Liver (tissue), 8 donors: ENCODE measurements at regions not wholly inside any gene's neighbourhood (a gene's known extent, or its start where the extent isn't known, plus 50 kb on each side); places are given as distances from the start of the nearest gene placed in this dataset.

Experiments used
- DNase-seq: peaks from one replicate; pipeline ENCODE4 v3.0.0-alpha.2; 2017; ENCODE audit warnings: low spot score
- H3K27ac ChIP-seq, 2 donors: one replicate each; pipeline ENCODE4 v1.7.0; 2013; ENCODE audit warnings: inconsistent platforms in 2 of 2, low read length in 2 of 2, control low read depth in 1 of 2, low read depth in 1 of 2, mild to moderate bottlenecking in 1 of 2
- H3K27me3 ChIP-seq, 4 donors: one replicate each; pipeline versions ENCODE4 v1.6.1 to v1.7.0; 2013; ENCODE audit warnings: low read length in 3 of 4, inconsistent platforms in 1 of 4, mild to moderate bottlenecking in 1 of 4, moderate library complexity in 1 of 4; ENCODE audit not compliant: control insufficient read depth in 4 of 4, insufficient read depth in 4 of 4
- H3K36me3 ChIP-seq, 4 donors: one replicate each; pipeline versions ENCODE4 v1.6.1 to v1.7.0; 2013; ENCODE audit warnings: low read length in 3 of 4, mild to moderate bottlenecking in 3 of 4, low read depth in 1 of 4, moderate library complexity in 1 of 4; ENCODE audit not compliant: control insufficient read depth in 4 of 4, insufficient read depth in 3 of 4
- H3K4me1 ChIP-seq, 4 donors: one replicate each; pipeline versions ENCODE4 v1.6.1 to v1.7.0; 2013; ENCODE audit warnings: low read length in 3 of 4, mild to moderate bottlenecking in 3 of 4, moderate library complexity in 1 of 4; ENCODE audit not compliant: control insufficient read depth in 4 of 4, insufficient read depth in 4 of 4
- H3K4me3 ChIP-seq, 3 donors: one replicate each; pipeline versions ENCODE4 v1.6.1 to v1.7.0; 2013; ENCODE audit warnings: low read length in 3 of 3, control low read depth in 1 of 3, low read depth in 1 of 3, mild to moderate bottlenecking in 1 of 3
- H3K9ac ChIP-seq, 2 donors: one replicate each; pipeline ENCODE4 v1.7.0; 2013; ENCODE audit warnings: low read length in 2 of 2, mild to moderate bottlenecking in 2 of 2, moderate library complexity in 2 of 2, control low read depth in 1 of 2, low read depth in 1 of 2
- H3K9me3 ChIP-seq, 4 donors: one replicate each; pipeline versions ENCODE4 v1.6.1 to v1.7.0; 2013; ENCODE audit warnings: low read length in 3 of 4; ENCODE audit not compliant: control insufficient read depth in 4 of 4
- ATF3 ChIP-seq: IDR thresholded peaks from 2 replicates; pipeline ENCODE4 v1.6.1; 2016; ENCODE audit warnings: antibody characterized with exemption
- CTCF ChIP-seq: fragments of 150-350 bp; IDR thresholded peaks from 2 replicates; pipeline ENCODE4 v1.5.1; 2017; ENCODE audit warnings: improper control_type of control experiment, low read depth, low read length; ENCODE audit not compliant: missing input control
- EGR1 ChIP-seq, 2 donors: IDR thresholded peaks; 2 replicates each; pipeline ENCODE4 v1.6.1; 2016 to 2018; ENCODE audit warnings: antibody characterized with exemption in 2 of 2, low read depth in 2 of 2
- FOXA1 ChIP-seq: IDR thresholded peaks from 2 replicates; pipeline ENCODE4 v1.6.1; 2016; ENCODE audit warnings: antibody characterized with exemption
- FOXA2 ChIP-seq: IDR thresholded peaks from 2 replicates; pipeline ENCODE4 v1.6.1; 2016; ENCODE audit warnings: antibody characterized with exemption
- GABPA ChIP-seq, 2 donors: IDR thresholded peaks in 1 of 2; conservative IDR thresholded peaks in 1 of 2; 2 replicates each; pipeline ENCODE4 v1.6.1; 2016; ENCODE audit warnings: antibody characterized with exemption in 2 of 2, mild to moderate bottlenecking in 1 of 2, moderate library complexity in 1 of 2
- HNF4A ChIP-seq, 2 donors: conservative IDR thresholded peaks; 2 replicates each; pipeline ENCODE4 v1.6.1; 2016; ENCODE audit warnings: antibody characterized with exemption in 2 of 2, mild to moderate bottlenecking in 2 of 2
- HNF4G ChIP-seq: IDR thresholded peaks from 2 replicates; pipeline ENCODE4 v1.6.1; 2016; ENCODE audit warnings: antibody characterized with exemption
- JUND ChIP-seq, 2 donors: IDR thresholded peaks; 2 replicates each; pipeline ENCODE4 v1.6.1; 2016; ENCODE audit warnings: antibody characterized with exemption in 2 of 2
- MAX ChIP-seq: IDR thresholded peaks from 2 replicates; pipeline ENCODE4 v1.6.1; 2016; ENCODE audit warnings: antibody characterized with exemption
- NR2F2 ChIP-seq: IDR thresholded peaks from 2 replicates; pipeline ENCODE4 v1.6.1; 2016; ENCODE audit warnings: antibody characterized with exemption
- RAD21 ChIP-seq, 2 donors: IDR thresholded peaks; 2 replicates each; pipeline ENCODE4 v1.6.1; 2016; ENCODE audit warnings: antibody characterized with exemption in 2 of 2, mild to moderate bottlenecking in 2 of 2
- REST ChIP-seq: IDR thresholded peaks from 2 replicates; pipeline ENCODE4 v1.6.1; 2016; ENCODE audit warnings: antibody characterized with exemption, mild to moderate bottlenecking
- RXRA ChIP-seq, 2 donors: IDR thresholded peaks; 2 replicates each; pipeline ENCODE4 v1.6.1; 2017 to 2018; ENCODE audit warnings: antibody characterized with exemption in 2 of 2, mild to moderate bottlenecking in 1 of 2
- SP1 ChIP-seq: IDR thresholded peaks from 2 replicates; pipeline ENCODE4 v1.6.1; 2018; ENCODE audit warnings: antibody characterized with exemption, mild to moderate bottlenecking
- TAF1 ChIP-seq: conservative IDR thresholded peaks from 2 replicates; pipeline ENCODE4 v1.6.1; 2016; ENCODE audit warnings: antibody characterized with exemption, mild to moderate bottlenecking
- YY1 ChIP-seq: IDR thresholded peaks from 2 replicates; pipeline ENCODE4 v1.6.1; 2016; ENCODE audit warnings: antibody characterized with exemption, mild to moderate bottlenecking
- ZBTB33 ChIP-seq: IDR thresholded peaks from 2 replicates; pipeline ENCODE4 v1.6.1; 2016; ENCODE audit warnings: antibody characterized with exemption
- WGBS: extraction: QIAGEN DNeasy Blood & Tissue Kit; methylation state at CpG from one replicate; pipeline ENCODE4 v1.1.7; 2013; 5-methylcytosine and 5-hydroxymethylcytosine counted together
- donor health status: healthy.
- donor health status: healthy.
- donor health status: healthy.
- donor health status: healthy.
- donor health status: healthy.

GRCh38 chr9:107078061-107078460 lies 205.0 kb upstream of the RAD23B start:
- Histone ChIP-seq H3K9me3 (peaks cover 0 to 1% (median 0%) of the 10 kb centered on the region in 4 donors), H3K27me3 (no peaks in the 10 kb centered on the region), H3K36me3 (no peaks in the 10 kb centered on the region), H3K4me1 (no peaks in the 10 kb centered on the region), H3K27ac (no peak overlapping the region), H3K4me3 (no peak overlapping the region), H3K9ac (no peak overlapping the region)
- TF ChIP-seq FOXA2 (no peak), NR2F2 (no peak), SP1 (no peak)
- DNase-seq = no peak
- WGBS = 32% methylated on average over 1 of the region's 1 CpG

- no peak for DNase-seq
- H3K36me3 ChIP-seq = no peaks in the 10 kb centered on the region
- no peak overlapping the region for H3K4me3 ChIP-seq
- WGBS = 68% methylated on average over 1 of the region's 1 CpG
- no peak for TF ChIP-seq ZBTB33
- no peak for TF ChIP-seq SP1
- no peak for TF ChIP-seq RAD21 (IDR thresholded peaks at IDR 0.05)
- no peak for TF ChIP-seq EGR1 (IDR thresholded peaks at IDR 0.05; ENCODE audit: low read depth in 2 of 2)
- no peak for TF ChIP-seq NR2F2
- TF ChIP-seq HNF4A (conservative IDR thresholded peaks at IDR 0.05) = no peak
- no peak for TF ChIP-seq MAX
- TF ChIP-seq RXRA (IDR thresholded peaks at IDR 0.05) = no peak
- no peak for TF ChIP-seq GABPA (IDR thresholded peaks at IDR 0.05 in 1 of 2, conservative IDR thresholded peaks at IDR 0.05 in 1 of 2)
- no peak for TF ChIP-seq JUND (IDR thresholded peaks at IDR 0.05)
- TF ChIP-seq YY1 = no peak
- no peak for TF ChIP-seq REST
- TF ChIP-seq FOXA1 = no peak
- no peak for TF ChIP-seq FOXA2
- no peak for TF ChIP-seq HNF4G
- no peak for TF ChIP-seq ATF3
- TF ChIP-seq TAF1 = no peak
- TF ChIP-seq CTCF = no peak
- H3K27ac ChIP-seq = no peak overlapping the region
- no peaks in the 10 kb centered on the region for H3K4me1 ChIP-seq
- H3K9ac ChIP-seq = no peak overlapping the region
- H3K9me3 ChIP-seq = peaks cover 0 to 1% (median 0%) of the 10 kb centered on the region in 4 donors
- no peaks in the 10 kb centered on the region for H3K27me3 ChIP-seq
Observed at GRCh38 chr9:107079589-107079988, 203.5 kb upstream of the RAD23B start.
